ENCODE measurements at regions not wholly inside any gene's neighbourhood (a gene's known extent, or its start where the extent isn't known, plus 50 kb on each side); places are given as distances from the start of the nearest gene placed in this dataset.
"Not testable (repeated sequence)": the region's sequence is repeated elsewhere in the genome, so short reads cannot be mapped to it uniquely, and the experiment has no call there.

GRCh38 chr22:11606047-11607000 lies 3921.7 kb upstream of the OR11H1 start:
- DNase-seq (ENCODE audit: low read depth in 2 of 2), result not testable (repeated sequence)

GRCh38 chr22:11607215-11607614 lies 3920.8 kb upstream of the OR11H1 start:
- not testable (repeated sequence) for DNase-seq (ENCODE audit: low read depth in 2 of 2)

DNA sequence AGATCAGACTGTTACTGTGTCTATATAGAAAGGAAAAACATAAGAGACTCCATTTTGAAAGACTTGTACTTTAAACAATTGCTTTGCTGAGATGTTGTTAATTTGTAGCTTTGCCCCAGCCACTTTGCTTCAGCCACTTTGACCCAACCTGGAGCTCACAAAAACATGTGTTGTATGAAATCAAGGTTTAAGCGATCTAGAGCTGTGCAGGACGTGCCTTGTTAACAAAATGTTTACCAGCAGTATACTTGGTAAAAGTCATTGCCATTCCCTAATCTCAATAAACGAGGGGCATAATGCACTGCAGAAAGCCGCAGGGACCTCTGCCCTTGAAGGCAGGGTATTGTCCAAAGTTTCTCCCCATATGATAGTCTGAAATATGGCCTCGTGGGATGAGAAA lies 3919.5 kb upstream of the OR11H1 start:
- not testable (repeated sequence) for DNase-seq (ENCODE audit: low read depth in 2 of 2)

GRCh38 chr22:11609193-11609592 lies 3918.8 kb upstream of the OR11H1 start:
- DNase-seq (ENCODE audit: low read depth in 2 of 2), result not testable (repeated sequence)

- DNase-seq (ENCODE audit: low read depth in 2 of 2), result not testable (repeated sequence)
These were observed 3916.7 kb upstream of the OR11H1 start for GRCh38 chr22:11611280-11611679.

DNA sequence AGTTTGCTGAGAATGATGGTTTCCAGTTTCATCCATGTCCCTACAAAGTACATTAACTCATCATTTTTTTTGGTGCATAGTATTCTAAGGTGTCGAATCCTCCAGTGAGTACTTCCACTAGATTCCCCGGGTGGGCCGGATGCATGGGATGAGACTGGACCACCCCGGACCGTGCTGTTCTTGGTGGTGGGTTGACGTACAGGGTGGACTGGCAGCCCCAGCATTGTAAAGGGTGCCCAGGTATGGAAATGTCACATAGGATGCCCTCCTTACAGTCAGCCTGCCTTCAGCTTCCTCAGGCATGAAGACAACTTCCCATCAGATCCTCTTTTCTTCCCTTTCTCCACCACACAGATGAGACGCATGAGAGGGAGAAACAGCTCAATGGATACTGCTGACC lies 3916.1 kb upstream of the OR11H1 start:
- DNase-seq (ENCODE audit: low read depth in 2 of 2), result not testable (repeated sequence)

- DNase-seq (ENCODE audit: low read depth in 2 of 2), result not testable (repeated sequence)
These were observed 3914.7 kb upstream of the OR11H1 start for GRCh38 chr22:11613081-11613897.

DNA sequence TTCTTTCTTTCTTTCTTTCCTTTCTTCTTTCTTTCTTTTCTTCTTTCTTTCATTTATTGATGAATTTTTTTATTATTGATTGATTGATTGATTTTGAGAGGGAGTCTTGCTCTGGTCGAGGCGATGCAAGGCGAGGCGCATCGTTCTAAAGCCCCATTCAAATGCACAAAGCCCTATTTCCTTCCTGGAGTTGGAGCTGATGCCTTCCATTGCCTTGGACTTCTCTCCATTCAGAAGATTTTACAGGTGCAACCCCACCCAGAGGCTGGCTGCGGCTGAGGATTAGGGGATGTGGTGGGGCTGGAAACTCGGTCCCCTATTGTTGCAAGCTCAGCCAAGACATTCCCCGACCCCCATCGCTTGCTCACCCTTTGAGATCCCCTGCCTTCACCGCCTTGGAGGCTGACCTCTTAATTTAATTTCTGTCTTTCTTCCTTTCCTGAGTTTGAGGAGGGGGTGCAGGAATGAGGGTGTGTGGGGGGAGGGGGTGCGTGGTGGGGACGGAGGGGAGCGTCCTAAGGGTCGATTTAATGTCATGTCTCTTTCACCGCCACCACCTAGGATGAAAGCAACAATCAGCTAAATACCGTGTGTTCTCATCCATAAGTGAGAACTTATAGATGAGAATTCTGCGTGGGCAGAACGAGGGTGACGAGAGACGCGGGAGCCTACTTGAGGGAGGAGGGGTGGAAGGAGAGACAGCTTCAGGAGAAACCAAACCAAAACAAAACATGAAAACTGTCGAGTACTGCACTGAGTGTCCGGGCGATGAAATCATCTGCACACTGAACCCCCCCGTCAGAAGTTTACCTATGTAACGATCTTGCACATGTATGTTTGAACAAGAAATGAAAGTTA lies 3913.9 kb upstream of the OR11H1 start:
- no peak for DNase-seq (ENCODE audit: low read depth in 2 of 2)

DNA sequence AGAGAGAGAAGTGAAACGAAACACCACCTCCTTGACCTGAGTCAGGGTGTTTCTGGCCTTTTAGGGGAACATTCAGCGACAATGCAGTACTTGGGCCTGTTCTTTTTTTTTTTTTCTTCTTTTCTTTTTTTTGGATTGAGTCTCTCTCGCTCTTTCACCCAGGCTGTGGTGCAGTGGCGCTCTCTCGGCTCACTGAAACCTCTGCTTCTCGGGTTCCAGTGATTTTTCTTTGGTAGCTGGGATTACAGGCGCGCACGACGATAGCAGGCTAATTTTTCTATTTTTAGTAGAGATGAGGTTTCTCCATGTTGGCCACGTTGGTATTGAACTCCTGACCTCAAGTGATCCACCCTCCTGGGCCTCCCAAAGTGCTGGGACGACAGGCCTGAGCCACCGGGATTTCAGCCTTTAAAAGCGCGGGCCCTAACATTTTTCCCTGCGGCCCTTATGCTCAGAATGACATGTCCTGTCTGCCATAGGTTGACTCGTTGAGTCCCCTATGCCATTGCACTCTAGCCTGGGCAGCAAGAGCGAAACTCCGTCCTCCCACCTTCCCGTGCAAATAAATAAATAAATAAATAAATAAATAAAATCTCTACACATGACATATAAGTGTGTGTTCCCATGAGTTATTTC lies 3913.1 kb upstream of the OR11H1 start:
- DNase-seq (ENCODE audit: low read depth in 2 of 2), result not testable (repeated sequence)

GRCh38 chr22:11616811-11617210 lies 3911.2 kb upstream of the OR11H1 start:
- no peak for DNase-seq (ENCODE audit: low read depth in 2 of 2)

- not testable (repeated sequence) for DNase-seq (ENCODE audit: low read depth in 2 of 2)
These were observed 3909.7 kb upstream of the OR11H1 start for GRCh38 chr22:11618322-11618662.

DNA sequence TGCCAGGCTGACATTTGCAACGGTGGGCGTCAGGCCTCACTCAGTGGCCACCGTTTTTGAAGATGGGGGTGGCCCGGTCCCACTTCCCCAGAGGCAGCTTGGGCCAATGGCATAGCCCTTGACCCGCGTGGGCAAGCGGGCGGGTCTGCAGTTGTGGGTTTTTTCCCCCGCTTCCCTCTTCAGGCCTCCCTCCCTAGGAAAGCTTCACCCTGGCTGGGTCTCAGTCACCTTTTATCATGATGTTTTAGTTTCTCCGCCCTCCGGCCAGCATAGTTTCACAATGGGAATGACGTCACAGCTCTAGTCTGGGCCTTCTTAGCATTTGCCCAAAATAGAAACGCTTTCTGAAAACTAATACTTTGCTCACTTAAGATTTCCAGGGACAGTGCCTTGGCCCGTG lies 3909.3 kb upstream of the OR11H1 start:
- DNase-seq (ENCODE audit: low read depth in 2 of 2), result not testable (repeated sequence)

DNA sequence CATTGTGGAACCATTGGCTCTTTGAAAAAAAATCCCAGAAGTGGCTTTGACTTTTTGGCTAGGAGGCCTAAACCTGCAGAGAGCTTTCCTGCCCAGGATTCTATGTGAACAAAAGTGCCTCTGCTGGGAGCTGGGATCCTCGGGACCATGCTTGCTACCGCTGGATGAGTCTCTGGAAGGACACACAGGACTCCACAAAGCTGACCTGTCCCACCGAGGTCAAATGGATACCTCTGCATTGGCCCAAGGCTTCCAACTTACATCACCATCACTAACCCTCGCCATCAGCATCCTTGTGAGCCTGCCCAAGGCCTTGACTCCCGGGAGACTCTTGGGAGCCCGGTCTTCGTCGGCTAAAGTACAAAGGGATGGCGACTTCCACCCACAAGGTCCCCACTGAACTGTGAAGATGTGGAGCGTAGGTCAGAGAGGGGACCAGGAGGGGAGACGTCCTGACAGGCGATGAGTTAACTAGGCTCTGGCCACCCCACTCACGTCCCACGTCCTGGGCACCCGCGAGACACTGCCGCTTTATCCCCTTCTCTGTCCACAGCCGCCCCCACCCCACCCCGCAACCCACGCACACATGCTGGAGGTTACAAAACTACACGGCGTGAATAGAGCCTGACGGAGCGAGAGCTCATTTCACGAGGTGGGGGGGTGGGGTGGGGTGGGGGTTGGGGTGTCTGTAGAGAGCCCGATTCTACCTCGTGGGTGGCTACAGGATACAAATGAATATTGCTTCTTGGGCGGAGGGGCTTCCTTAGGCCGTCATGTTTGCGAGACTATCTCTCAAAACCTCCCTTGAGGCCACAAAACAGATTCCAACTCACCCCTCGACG lies 3906.8 kb upstream of the OR11H1 start:
- DNase-seq (ENCODE audit: low read depth in 2 of 2), result not testable (repeated sequence)

DNA sequence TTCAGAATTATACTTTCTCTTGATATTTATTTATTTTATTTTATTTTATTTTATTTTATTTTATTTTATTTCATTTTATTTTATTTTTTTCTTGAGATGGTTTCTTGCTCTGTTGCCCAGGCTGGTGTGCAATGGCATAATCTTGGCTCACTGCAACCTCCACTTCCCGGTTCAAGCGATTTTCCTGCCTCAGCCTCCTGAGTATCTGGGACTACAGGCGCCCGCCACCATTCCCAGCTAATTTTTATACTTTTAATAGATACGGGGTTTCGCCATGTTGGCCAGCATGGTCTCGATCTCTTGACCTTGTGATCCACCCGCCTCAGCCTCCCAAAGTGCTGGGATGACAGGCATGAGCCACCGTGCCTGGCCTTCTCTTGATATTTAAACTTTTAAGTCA lies 3905.2 kb upstream of the OR11H1 start:
- not testable (repeated sequence) for DNase-seq (ENCODE audit: low read depth in 2 of 2)

DNA sequence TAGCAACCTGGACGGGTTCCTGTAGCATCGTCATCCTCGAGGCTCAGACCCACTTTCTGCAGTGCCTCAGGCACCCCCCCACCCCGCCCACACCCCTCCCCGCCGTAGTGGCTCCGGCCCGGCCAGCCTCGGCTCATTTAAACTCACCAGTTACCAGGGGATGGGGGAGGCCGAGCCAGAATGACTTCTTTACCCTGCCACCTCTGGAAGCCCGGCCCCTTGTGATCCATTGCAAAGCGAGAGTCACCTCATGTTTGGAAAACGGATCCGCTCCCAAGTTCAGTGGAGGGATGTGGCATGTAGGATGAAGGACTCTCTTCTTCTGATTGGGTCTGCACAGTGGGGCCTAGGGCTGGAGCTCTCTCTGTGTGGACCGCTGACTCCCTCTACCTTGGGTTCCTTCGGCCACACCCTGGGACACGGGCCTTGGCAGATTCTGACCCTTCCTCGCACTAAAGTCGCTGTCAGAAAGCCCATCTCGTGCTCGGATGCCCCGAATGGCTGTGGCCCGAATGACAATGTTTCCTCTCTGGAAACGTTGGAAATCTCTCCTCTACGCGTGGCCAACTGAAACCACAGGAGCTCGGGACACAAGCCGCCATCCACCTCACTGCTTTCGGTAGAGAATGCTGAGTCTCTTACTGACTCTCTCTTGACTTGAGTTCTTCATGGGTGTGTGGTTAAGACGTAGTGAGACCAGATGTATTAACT lies 3902.1 kb upstream of the OR11H1 start:
- not testable (repeated sequence) for DNase-seq (ENCODE audit: low read depth in 2 of 2)

DNA sequence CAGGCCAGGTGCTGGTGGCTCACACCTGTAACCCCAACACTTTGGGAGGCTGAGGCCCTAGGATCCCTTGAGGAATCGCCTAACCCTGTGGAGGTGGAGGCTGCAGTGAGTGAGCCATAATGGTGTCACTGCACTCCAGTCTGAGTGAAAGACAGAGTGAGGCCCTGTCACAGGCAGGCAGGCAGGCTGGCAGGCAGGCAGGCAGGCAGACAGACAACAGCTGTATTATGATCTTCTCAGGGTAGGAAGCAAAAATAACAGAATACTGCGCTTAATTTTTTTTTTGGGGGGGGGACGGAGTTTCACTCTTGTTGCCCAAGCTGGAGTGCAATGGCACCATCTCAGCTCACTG lies 3901.6 kb upstream of the OR11H1 start:
- DNase-seq (ENCODE audit: low read depth in 2 of 2), result no peak

DNA sequence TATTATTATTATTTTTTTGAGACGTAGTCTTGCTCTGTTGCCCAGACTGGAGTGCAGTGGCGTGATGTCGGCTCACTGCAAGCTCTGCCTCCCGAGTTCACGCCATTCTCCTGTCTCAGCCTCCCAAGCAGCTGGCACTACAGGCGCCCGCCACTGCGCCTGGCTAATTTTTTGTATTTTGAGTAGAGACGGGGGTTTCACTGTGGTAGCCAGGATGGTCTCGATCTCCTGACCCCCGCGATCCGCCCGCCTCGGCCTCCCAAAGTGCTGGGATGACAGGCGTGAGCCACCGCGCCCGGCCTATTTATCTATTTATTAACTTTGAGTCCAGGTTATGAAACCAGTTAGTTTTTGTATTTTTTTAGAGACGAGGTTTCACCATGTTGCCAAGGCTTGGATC lies 3901.0 kb upstream of the OR11H1 start:
- DNase-seq (ENCODE audit: low read depth in 2 of 2), result not testable (repeated sequence)

DNA sequence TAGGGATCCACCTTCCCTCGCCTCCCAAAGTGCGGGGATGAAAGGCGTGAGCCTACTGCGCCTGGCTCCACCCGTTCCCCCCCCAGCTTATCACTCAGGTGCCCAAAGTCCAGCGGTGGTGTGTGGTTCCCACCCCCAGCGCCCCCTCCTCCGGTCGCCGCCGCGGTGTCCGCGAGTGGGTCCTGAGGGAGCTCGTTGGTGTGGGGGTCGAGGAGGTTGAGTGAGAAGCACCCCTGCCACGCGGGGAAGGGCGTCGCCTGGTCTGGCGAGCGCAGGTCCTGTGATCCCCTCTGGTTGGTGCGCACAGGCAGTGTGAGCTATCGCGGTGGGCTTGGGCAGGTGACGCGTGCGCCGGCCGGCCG lies 3900.6 kb upstream of the OR11H1 start:
- no peak for DNase-seq (ENCODE audit: low read depth in 2 of 2)

- no peak for DNase-seq (ENCODE audit: low read depth in 2 of 2)
These were observed 3900.0 kb upstream of the OR11H1 start for GRCh38 chr22:11627798-11628650.

Data from lung microvascular endothelial cell (primary cell).